H1 (cell line): ENCODE measurements at regions not wholly inside any gene's neighbourhood (a gene's known extent, or its start where the extent isn't known, plus 50 kb on each side); places are given as distances from the start of the nearest gene placed in this dataset.

ENCODE experiments used
- CTCF ChIA-PET: fragments of 300-600 bp; sonication (Branson Sonifier 250); formaldehyde crosslinking; loops from one replicate; lab custom pipeline; 2021; ENCODE audit not compliant: partially characterized antibody; lab: Charles Lee
- POLR2A ChIA-PET: fragments of 300-600 bp; sonication (Branson Sonifier 250); formaldehyde crosslinking; loops from one replicate; lab custom pipeline; 2021; ENCODE audit warnings: inconsistent platforms; ENCODE audit not compliant: partially characterized antibody; lab: Charles Lee
- DNase-seq, 2 experiments: peaks; one replicate each; pipeline versions ENCODE4 v3.0.0 to v3.0.0-alpha.2; 2010 to 2022; ENCODE audit warnings: low spot score in 2 of 2, low read depth in 1 of 2, mixed read lengths in 1 of 2
- FAIRE-seq: peaks from 2 replicates; lab custom pipeline; 2011; peaks lifted over from hg19 to GRCh38; lab: Jason Lieb, UNC
- H2AFZ ChIP-seq: 2 replicates; pipeline ENCODE4 v1.8.1; 2012; ENCODE audit warnings: low read length, inconsistent platforms
- H2AK5ac ChIP-seq: 2 replicates; pipeline ENCODE4 v1.6.1; 2013; ENCODE audit warnings: low read depth, low read length
- H2BK120ac ChIP-seq: replicated peaks from 2 replicates; pipeline ENCODE3; 2013; ENCODE audit warnings: low read depth, low read length, inconsistent platforms
- H2BK12ac ChIP-seq: 2 replicates; pipeline ENCODE4 v1.6.1; 2013; ENCODE audit warnings: low read depth, low read length
- H2BK15ac ChIP-seq: 2 replicates; pipeline ENCODE4 v1.6.1; 2013; ENCODE audit warnings: low read length
- H2BK20ac ChIP-seq: 2 replicates; pipeline ENCODE4 v1.6.1; 2013; ENCODE audit warnings: low read length
- H2BK5ac ChIP-seq: 2 replicates; pipeline ENCODE4 v1.6.1; 2013; ENCODE audit warnings: low read depth, low read length
- H3K14ac ChIP-seq: 2 replicates; pipeline ENCODE4 v1.6.1; 2013; ENCODE audit warnings: inconsistent platforms; ENCODE audit not compliant: insufficient read length
- H3K18ac ChIP-seq: 2 replicates; pipeline ENCODE4 v1.6.1; 2013; ENCODE audit warnings: low read length; ENCODE audit errors: extremely low read depth
- H3K23ac ChIP-seq: 2 replicates; pipeline ENCODE4 v1.6.1; 2013; ENCODE audit warnings: inconsistent platforms; ENCODE audit not compliant: insufficient read length
- H3K23me2 ChIP-seq: 2 replicates; pipeline ENCODE4 v1.6.1; 2013; ENCODE audit warnings: low read depth, low read length
- H3K27ac ChIP-seq: 2 replicates; pipeline ENCODE4 v1.6.1; 2011; ENCODE audit warnings: low read depth, low read length, inconsistent platforms
- H3K27me3 ChIP-seq, 4 experiments: replicated peaks in 1 of 4; 1 replicate in 1 of 4; 2 replicates in 3 of 4; pipeline versions ENCODE4 v1.6.1 to v1.8.1; 2011 to 2013; ENCODE audit warnings: low read length in 3 of 4, mild to moderate bottlenecking in 3 of 4, inconsistent platforms in 2 of 4, mixed read lengths in 2 of 4, moderate library complexity in 1 of 4; ENCODE audit not compliant: control insufficient read depth in 3 of 4, insufficient read depth in 3 of 4; ENCODE audit errors: extremely low read depth in 1 of 4
- H3K36me3 ChIP-seq, 4 experiments: 2 replicates each; pipeline versions ENCODE4 v1.6.1 to v1.8.1; 2011 to 2013; ENCODE audit warnings: mild to moderate bottlenecking in 4 of 4, low read length in 3 of 4, moderate library complexity in 2 of 4, control low read depth in 1 of 4, inconsistent platforms in 1 of 4; ENCODE audit not compliant: insufficient read depth in 4 of 4, control insufficient read depth in 2 of 4
- H3K4ac ChIP-seq: replicated peaks from 2 replicates; pipeline ENCODE3; 2013; ENCODE audit warnings: low read length, low read depth, mixed read lengths, inconsistent platforms; ENCODE audit not compliant: insufficient read length
- H3K4me1 ChIP-seq, 4 experiments: replicated peaks in 1 of 4; 1 replicate in 1 of 4; 2 replicates in 3 of 4; pipeline versions ENCODE4 v1.6.1 to v1.8.1; 2011 to 2013; ENCODE audit warnings: low read length in 3 of 4, inconsistent platforms in 2 of 4, mixed read lengths in 1 of 4; ENCODE audit not compliant: insufficient read depth in 4 of 4, control insufficient read depth in 3 of 4
- H3K4me2 ChIP-seq, 2 experiments: 2 replicates each; pipeline versions ENCODE4 v1.6.1 to v1.8.1; 2011 to 2013; ENCODE audit warnings: low read depth in 2 of 2, low read length in 2 of 2, control low read depth in 1 of 2, inconsistent platforms in 1 of 2, mild to moderate bottlenecking in 1 of 2; ENCODE audit not compliant: insufficient read depth in 1 of 2
- H3K4me3 ChIP-seq, 4 experiments: fragments of 200-600, 300-600 bp in 1 of 4; sonication (generic), shearing (Covaris generic), sonication (Bioruptor Twin) in 1 of 4; 2 replicates each; pipeline versions ENCODE4 v1.5.1 to v1.8.1; 2011 to 2016; ENCODE audit warnings: low read length in 4 of 4, low read depth in 3 of 4, control low read depth in 2 of 4, inconsistent platforms in 2 of 4, mild to moderate bottlenecking in 2 of 4, mixed read lengths in 1 of 4, moderate library complexity in 1 of 4; ENCODE audit not compliant: insufficient read depth in 2 of 4; ENCODE audit errors: extremely low read depth in 1 of 4
- H3K56ac ChIP-seq: replicated peaks from 2 replicates; pipeline ENCODE3; 2013; ENCODE audit warnings: low read depth, mild to moderate bottlenecking, mixed read lengths, low read length, inconsistent platforms; ENCODE audit not compliant: insufficient read length
- H3K79me1 ChIP-seq: 2 replicates; pipeline ENCODE4 v1.6.1; 2013; ENCODE audit warnings: low read depth, low read length, control low read depth
- H3K79me2 ChIP-seq, 2 experiments: 2 replicates each; pipeline versions ENCODE4 v1.6.1 to v1.8.1; 2012 to 2013; ENCODE audit warnings: low read length in 2 of 2, mild to moderate bottlenecking in 2 of 2, inconsistent platforms in 1 of 2; ENCODE audit not compliant: insufficient read depth in 2 of 2, control insufficient read depth in 1 of 2
- H3K9ac ChIP-seq, 4 experiments: replicated peaks in 1 of 4; 1 replicate in 1 of 4; 2 replicates in 3 of 4; pipeline versions ENCODE4 v1.6.1 to v1.8.1; 2011 to 2013; ENCODE audit warnings: low read depth in 3 of 4, low read length in 3 of 4, control low read depth in 2 of 4, mild to moderate bottlenecking in 2 of 4, moderate library complexity in 2 of 4, inconsistent platforms in 1 of 4; ENCODE audit errors: extremely low read depth in 1 of 4
- H3K9me3 ChIP-seq, 2 experiments: 2 replicates each; pipeline versions ENCODE4 v1.6.1 to v1.8.1; 2012 to 2013; ENCODE audit warnings: mild to moderate bottlenecking in 2 of 2, moderate library complexity in 2 of 2, control low read depth in 1 of 2, inconsistent platforms in 1 of 2, low read depth in 1 of 2, low read length in 1 of 2, mixed read lengths in 1 of 2; ENCODE audit not compliant: insufficient read depth in 2 of 2
- H4K20me1 ChIP-seq, 2 experiments: replicated peaks in 1 of 2; 2 replicates each; pipeline versions ENCODE3 to v1.8.1; 2011 to 2013; ENCODE audit warnings: inconsistent platforms in 2 of 2, low read length in 2 of 2, mild to moderate bottlenecking in 1 of 2; ENCODE audit not compliant: insufficient read depth in 2 of 2, control insufficient read depth in 1 of 2
- H4K5ac ChIP-seq: 2 replicates; pipeline ENCODE4 v1.6.1; 2013; ENCODE audit warnings: low read length, low read depth, mixed read lengths, inconsistent platforms; ENCODE audit not compliant: insufficient read length
- H4K8ac ChIP-seq: 2 replicates; pipeline ENCODE4 v1.8.0; 2013; ENCODE audit warnings: mild to moderate bottlenecking, moderate library complexity, low read length, inconsistent platforms; ENCODE audit not compliant: insufficient read depth; ENCODE audit errors: extremely low read depth
- H4K91ac ChIP-seq: replicated peaks from 2 replicates; pipeline ENCODE3; 2013; ENCODE audit warnings: low read length, mixed read lengths, inconsistent platforms; ENCODE audit not compliant: insufficient read length
- EZH2 ChIP-seq: fragments of 200-600 bp; sonication (generic); IDR thresholded peaks from 2 replicates; pipeline ENCODE4 v1.7.1; 2012; ENCODE audit warnings: low read depth, mild to moderate bottlenecking, moderate library complexity, low read length, inconsistent platforms; ENCODE audit not compliant: severe bottlenecking
- JUN ChIP-seq: IDR thresholded peaks from 2 replicates; pipeline ENCODE4 v1.6.1; 2011; ENCODE audit warnings: low read depth, mild to moderate bottlenecking, improper control_type of control experiment, low read length
- KDM1A ChIP-seq: fragments of 200-600, 300-600 bp; sonication (generic); IDR thresholded peaks from 2 replicates; pipeline ENCODE4 v1.7.1; 2016; ENCODE audit warnings: mild to moderate bottlenecking, low read length, borderline replicate concordance
- POLR2A ChIP-seq, 2 experiments: IDR thresholded peaks; 1 replicate in 1 of 2; 2 replicates in 1 of 2; pipeline ENCODE4 v1.6.1; 2011; ENCODE audit warnings: low read depth in 2 of 2, low read length in 2 of 2, mild to moderate bottlenecking in 2 of 2; ENCODE audit errors: control extremely low read depth in 1 of 2
- RBBP5 ChIP-seq: IDR thresholded peaks from 2 replicates; pipeline ENCODE4 v1.7.1; 2012; ENCODE audit warnings: low read depth, mild to moderate bottlenecking, inconsistent platforms, low read length, moderate library complexity, borderline replicate concordance
- SRF ChIP-seq: IDR thresholded peaks from 2 replicates; pipeline ENCODE4 v1.6.1; 2011; ENCODE audit warnings: mild to moderate bottlenecking, low read depth, low read length, moderate library complexity
- TAF1 ChIP-seq: IDR thresholded peaks from 2 replicates; pipeline ENCODE4 v1.6.1; 2011; ENCODE audit warnings: mild to moderate bottlenecking, low read depth, low read length

GRCh38 chr3:144963810-144964209 lies 992.2 kb downstream of the DIPK2A start:
- DNase-seq (no peak), FAIRE-seq (no peak)
- H3K27me3 ChIP-seq: no peaks in the 10 kb centered on the region
- H4K8ac ChIP-seq: no peak overlapping the region
- no peaks in the 10 kb centered on the region for H3K9me3 ChIP-seq
- H3K14ac ChIP-seq: no peak overlapping the region
- no peaks in the 10 kb centered on the region for H3K36me3 ChIP-seq
- POLR2A ChIA-PET: no interaction called here
- no peak overlapping the region for H2AK5ac ChIP-seq
- H3K4me2 ChIP-seq: no peak overlapping the region
- no peaks in the 10 kb centered on the region for H4K20me1 ChIP-seq
- no peak overlapping the region for H4K91ac ChIP-seq
- no peak overlapping the region for H3K4me3 ChIP-seq
- H3K79me2 ChIP-seq: no peaks in the 10 kb centered on the region
- no peak overlapping the region for H2BK120ac ChIP-seq
- H3K23me2 ChIP-seq: no peaks in the 10 kb centered on the region
- no peak overlapping the region for H3K27ac ChIP-seq
- no peak overlapping the region for H2BK20ac ChIP-seq
- no peak overlapping the region for H3K18ac ChIP-seq
- no peak overlapping the region for H4K5ac ChIP-seq
- H3K79me1 ChIP-seq: no peaks in the 10 kb centered on the region
- H3K9ac ChIP-seq: no peak overlapping the region
- H3K4ac ChIP-seq: no peak overlapping the region
- no peak overlapping the region for H3K23ac ChIP-seq
- H2BK15ac ChIP-seq: no peak overlapping the region
- no peak overlapping the region for H2BK5ac ChIP-seq
- no peaks in the 10 kb centered on the region for H3K4me1 ChIP-seq
- H3K56ac ChIP-seq: no peak overlapping the region
- CTCF ChIA-PET: no interaction called here
- no peak for TF ChIP-seq RBBP5
- TF ChIP-seq EZH2: no peak
- TF ChIP-seq SRF: no peak
- no peak for TF ChIP-seq KDM1A
- TF ChIP-seq TAF1: no peak
- no peak for TF ChIP-seq JUN
- no peak for TF ChIP-seq POLR2A (IDR thresholded peaks at IDR 0.05; ENCODE audit: control extremely low read depth in 1 of 2, low read depth in 2 of 2, low read length in 2 of 2)
- H2AFZ ChIP-seq: no peak overlapping the region
- no peak overlapping the region for H2BK12ac ChIP-seq
